GM21423 (cell line): ENCODE measurements at regions not wholly inside any gene's neighbourhood (a gene's known extent, or its start where the extent isn't known, plus 50 kb on each side); places are given as distances from the start of the nearest gene placed in this dataset.
"Not testable (repeated sequence)": the region's sequence is repeated elsewhere in the genome, so short reads cannot be mapped to it uniquely, and the experiment has no call there.

Experiments used
- ATAC-seq: cut with Tn5 transposase; IDR thresholded peaks from one replicate; pipeline ENCODE4 v1.9.1; 2021; ENCODE audit warnings: mild to moderate bottlenecking, moderate library complexity; ENCODE audit not compliant: unreplicated experiment

GRCh38 chr20:53891306-53891894 lies 179.0 kb downstream of the BCAS1 start:
- ATAC-seq: no peak

- ATAC-seq: no peak
Observed at GRCh38 chr20:53890443-53891305, 179.7 kb downstream of the BCAS1 start.

DNA sequence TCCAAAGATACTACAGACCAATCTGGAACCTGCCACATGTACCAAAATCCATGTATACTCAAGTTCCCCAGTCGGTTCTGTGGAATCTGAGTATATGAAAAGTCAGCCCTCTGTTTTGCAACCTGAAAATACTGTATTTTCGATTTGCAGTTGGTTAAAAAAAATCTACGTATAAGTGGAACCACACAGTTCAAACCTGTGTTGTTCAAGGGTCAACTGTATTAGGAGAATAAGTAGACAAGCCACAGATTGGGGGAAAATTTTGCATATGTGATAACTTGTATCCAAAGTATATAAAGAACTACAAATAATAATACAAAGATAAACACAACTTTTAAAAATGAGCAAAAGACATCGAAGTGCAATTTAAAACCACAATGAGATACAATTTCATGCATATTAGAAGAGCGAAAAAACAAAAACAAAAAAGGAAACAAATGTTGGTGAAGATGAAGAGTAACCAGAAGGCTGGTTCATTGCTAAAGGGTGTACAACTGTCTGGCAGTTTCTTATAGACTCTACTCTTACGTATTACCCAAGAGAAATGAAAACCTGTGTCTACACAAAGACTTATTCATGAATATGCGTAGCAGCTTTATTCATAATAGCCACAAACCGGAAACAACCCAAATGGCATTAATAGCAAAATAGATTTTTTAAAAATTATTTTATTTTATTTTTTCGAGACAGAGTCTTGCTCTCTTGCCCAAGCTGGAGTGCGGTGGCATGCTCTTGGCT lies 180.8 kb downstream of the BCAS1 start:
- no peak for ATAC-seq

DNA sequence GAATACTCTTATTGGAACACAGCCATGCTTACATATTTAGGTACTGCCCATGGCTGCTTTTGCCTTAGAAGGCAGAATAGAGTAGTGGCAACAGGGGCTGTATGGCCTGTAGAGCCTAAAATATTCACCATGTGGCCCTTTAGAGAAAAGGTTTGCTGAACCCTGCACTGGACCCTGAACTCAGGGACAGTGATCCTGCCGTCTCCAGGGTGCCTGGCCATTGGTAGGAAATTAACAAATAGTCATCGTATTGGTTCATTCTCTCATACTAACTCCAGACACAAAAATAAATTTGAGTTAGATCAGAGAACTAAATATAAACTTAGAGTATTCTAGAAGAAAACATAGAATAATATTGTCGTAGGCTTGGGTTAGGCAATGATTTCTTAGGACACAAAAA lies 181.4 kb downstream of the BCAS1 start:
- no peak for ATAC-seq

- ATAC-seq: no peak
Observed at GRCh38 chr20:53888510-53888909, 181.9 kb downstream of the BCAS1 start.

GRCh38 chr20:53887973-53888372 lies 182.4 kb downstream of the BCAS1 start:
- ATAC-seq: no peak

- ATAC-seq: no peak
Observed at GRCh38 chr20:53884859-53885541, 185.4 kb downstream of the BCAS1 start.

- ATAC-seq: no peak
Observed at GRCh38 chr20:53883098-53883911, 187.1 kb downstream of the BCAS1 start.

DNA sequence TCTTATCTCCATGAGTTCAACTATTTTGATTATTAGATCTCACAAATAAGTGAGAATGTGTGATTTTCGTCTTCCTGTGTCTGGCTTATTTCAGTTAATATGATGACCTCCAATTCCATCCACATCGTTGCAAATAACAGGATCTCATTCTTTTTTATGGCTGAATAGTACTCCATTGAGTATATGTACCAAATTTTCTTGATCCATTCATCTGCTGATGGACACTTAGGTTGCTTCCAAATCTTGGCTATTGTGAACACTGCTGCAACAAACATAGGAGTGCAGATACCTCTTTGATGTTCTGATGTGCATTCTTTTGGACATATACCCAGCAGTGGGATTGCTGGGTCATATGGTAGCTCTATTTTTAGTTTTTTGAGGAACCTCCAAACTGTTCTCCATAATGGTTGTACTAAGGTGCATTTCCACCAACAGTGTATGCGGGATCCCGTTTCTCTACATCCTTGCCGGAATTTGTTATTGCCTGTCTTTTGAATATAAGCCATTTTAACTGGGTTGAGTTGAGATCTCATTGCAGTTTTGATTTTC lies 187.9 kb downstream of the BCAS1 start:
- not testable (repeated sequence) for ATAC-seq

DNA sequence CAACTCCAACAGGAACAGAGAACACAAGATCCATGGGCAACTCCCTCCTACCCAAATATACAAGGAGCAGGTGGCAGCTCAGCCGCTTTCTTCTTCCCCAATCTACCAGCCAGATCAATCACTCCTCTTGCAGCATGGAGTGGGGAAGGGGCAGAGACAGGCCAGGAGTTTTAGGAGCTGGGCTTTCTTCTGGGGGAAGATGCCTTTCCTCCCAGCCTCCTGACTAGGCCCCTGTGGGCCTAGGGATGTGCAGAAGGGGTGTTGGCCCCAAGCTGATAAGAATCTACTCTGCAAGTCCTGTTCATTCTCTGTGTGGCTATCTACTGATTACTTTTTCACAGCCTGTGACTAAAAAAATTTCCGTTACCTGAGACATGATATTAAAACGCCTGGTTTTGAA lies 189.0 kb downstream of the BCAS1 start:
- ATAC-seq: no peak

DNA sequence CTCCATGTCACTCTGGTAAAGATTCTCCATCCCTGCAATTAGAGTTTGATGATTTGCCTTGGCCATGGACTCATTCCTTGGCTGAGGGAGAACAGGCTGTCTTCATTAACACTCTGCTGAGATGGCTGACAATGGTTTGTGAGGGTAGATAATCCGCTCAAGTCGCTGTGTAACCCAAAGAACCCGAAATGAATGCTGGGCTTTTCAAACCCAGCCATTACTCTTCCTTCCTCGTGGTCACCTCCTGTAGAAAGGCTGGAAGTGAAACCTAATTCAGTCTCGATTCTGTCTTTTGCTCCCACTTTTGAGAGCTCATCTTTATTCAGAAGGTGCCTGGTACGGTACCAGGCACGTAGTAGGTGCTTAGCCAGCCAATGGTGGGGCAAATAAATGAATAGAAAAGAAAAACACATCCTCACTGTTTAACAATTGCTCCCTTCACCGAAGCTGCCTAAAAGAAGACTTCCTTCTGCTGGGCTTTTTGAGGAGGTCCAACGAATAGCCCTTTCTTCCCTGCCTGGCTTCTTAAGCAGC lies 190.2 kb downstream of the BCAS1 start:
- no peak for ATAC-seq

GRCh38 chr20:53879048-53879684 lies 191.2 kb downstream of the BCAS1 start:
- ATAC-seq: no peak

DNA sequence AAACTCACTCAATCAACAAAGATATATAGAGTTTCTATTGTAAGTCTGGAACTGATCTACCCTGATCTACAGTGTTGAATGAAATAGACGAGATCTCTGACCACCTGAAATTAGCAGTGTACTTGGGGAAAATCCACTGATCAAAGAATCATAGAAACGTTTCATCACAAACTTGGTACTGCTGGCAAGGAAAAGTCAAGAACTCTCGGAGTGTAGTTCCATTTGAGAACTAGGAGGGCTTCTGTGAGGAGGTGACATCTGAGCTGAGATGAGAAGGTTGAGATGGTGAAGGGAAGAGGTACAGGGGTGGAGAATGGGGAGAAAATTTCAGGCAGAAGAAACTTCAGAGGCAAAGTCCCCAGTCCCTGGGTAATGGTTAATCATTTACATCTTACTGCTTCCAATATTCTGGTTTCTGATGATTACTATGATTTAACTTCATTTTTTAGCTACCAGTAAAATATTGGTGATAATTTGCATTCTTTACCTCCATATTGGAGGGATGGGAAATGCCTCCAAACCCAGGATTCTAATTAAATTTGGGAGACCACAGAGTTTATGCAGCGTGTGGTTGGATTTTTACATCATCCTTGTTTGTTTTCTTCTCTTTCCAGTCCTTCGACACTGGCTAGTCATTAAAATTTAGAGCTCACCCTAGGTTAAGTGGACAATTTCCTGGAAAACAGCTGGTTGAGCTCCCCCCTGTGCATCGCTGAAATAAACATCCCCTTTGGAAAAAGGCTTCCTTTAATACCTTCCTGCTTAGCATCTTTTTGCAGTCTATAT lies 191.9 kb downstream of the BCAS1 start:
- ATAC-seq: no peak

- ATAC-seq: no peak
Observed at GRCh38 chr20:53876956-53877355, 193.4 kb downstream of the BCAS1 start.

- ATAC-seq: no peak
Observed at GRCh38 chr20:53876470-53876869, 193.9 kb downstream of the BCAS1 start.

DNA sequence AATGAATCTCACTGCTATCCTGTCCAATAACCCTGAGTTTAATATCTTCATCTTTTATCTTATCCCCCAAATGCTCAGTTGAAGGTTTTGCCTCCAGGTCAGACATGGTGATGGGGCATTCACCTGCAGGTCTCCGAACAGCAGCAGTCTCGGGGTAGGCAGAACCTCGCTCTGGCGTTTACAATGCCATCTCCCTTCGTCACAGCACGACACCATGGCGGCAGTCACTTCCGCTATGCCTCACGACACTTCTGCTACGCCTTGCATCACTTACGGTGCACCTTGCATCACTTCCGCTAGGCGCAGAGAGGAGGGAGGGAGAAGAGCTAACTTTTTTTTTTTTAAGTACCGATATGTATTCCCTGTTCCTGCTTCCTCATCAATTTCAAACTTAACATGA lies 194.9 kb downstream of the BCAS1 start:
- no peak for ATAC-seq

DNA sequence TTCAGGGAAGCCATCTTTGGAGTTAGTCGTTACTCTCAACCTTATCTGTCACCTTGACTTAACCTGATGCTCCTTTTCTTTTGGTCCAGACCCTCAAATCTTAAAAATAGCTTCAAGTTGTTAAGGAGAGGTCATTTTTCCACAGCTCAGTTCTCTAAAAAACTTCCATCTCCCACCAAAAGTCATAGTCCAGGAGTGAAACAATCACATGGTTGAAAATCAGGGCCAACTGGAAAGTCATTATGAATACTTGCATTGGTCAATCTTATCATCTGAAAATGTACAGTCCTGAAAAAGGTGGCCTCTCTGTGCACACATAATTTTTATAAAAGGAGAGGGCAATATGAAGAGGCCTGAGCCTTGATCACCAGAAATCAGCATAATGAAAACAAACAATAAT lies 195.7 kb downstream of the BCAS1 start:
- ATAC-seq: no peak

- no peak for ATAC-seq
Observed at GRCh38 chr20:53874104-53874503, 196.3 kb downstream of the BCAS1 start.

DNA sequence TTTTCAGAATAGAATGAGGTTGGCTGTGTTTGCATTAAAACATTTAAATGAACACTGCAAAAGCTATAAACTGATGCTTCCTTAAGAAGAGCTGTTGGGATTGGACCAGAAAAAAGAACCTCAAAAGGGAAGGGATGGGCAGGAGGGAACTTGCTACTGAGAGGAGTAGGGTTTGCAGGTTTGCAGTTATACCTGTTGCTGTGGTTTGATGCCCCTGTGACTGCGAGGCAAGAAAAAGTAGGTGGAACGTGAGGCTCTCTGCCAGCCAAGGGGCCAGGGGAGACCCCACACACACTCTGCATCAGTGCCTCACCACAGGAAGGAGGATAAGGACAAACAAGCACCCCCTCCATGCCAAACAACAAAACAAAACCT lies 197.2 kb downstream of the BCAS1 start:
- ATAC-seq: no peak
